Neuronal stem cell (in vitro differentiated cells): ENCODE measurements at regions not wholly inside any gene's neighbourhood (a gene's known extent, or its start where the extent isn't known, plus 50 kb on each side); places are given as distances from the start of the nearest gene placed in this dataset.

Experiments
- DNase-seq: peaks from one replicate; pipeline ENCODE4 v3.0.0-alpha.2; 2013; ENCODE audit warnings: low spot score
- H2AFZ ChIP-seq: one replicate; pipeline ENCODE4 v1.6.1; 2013; ENCODE audit warnings: mild to moderate bottlenecking, low read length, inconsistent platforms
- H2AK5ac ChIP-seq: 2 replicates; pipeline ENCODE4 v1.6.1; 2013; ENCODE audit warnings: low read depth, mild to moderate bottlenecking, inconsistent platforms, low read length, moderate library complexity, mixed read lengths
- H2BK120ac ChIP-seq: 2 replicates; pipeline ENCODE4 v1.6.1; 2013; ENCODE audit warnings: low read depth, mild to moderate bottlenecking, inconsistent platforms, low read length, moderate library complexity, mixed read lengths
- H2BK12ac ChIP-seq: one replicate; pipeline ENCODE4 v1.6.1; 2013; ENCODE audit warnings: low read length, inconsistent platforms
- H2BK15ac ChIP-seq: 2 replicates; pipeline ENCODE4 v1.6.1; 2013; ENCODE audit warnings: mild to moderate bottlenecking, low read length, inconsistent platforms, mixed read lengths
- H2BK5ac ChIP-seq: one replicate; pipeline ENCODE4 v1.6.1; 2013; ENCODE audit warnings: inconsistent platforms, mild to moderate bottlenecking, low read length, moderate library complexity
- H3K14ac ChIP-seq: one replicate; pipeline ENCODE4 v1.6.1; 2013; ENCODE audit warnings: low read length, inconsistent platforms
- H3K18ac ChIP-seq: 2 replicates; pipeline ENCODE4 v1.6.1; 2013; ENCODE audit warnings: low read length, inconsistent platforms
- H3K23ac ChIP-seq: 2 replicates; pipeline ENCODE4 v1.6.1; 2013; ENCODE audit warnings: low read depth, mild to moderate bottlenecking, mixed read lengths, low read length, inconsistent platforms; ENCODE audit not compliant: poor library complexity
- H3K27ac ChIP-seq: replicated peaks from 3 replicates; pipeline ENCODE4 v1.5.1; 2013; ENCODE audit warnings: low read length, inconsistent platforms
- H3K27me3 ChIP-seq, 3 experiments: 2 replicates each; pipeline ENCODE4 v1.6.1; 2013; ENCODE audit warnings: low read length in 3 of 3, mild to moderate bottlenecking in 2 of 3, inconsistent platforms in 1 of 3, low read depth in 1 of 3, mixed read lengths in 1 of 3, moderate library complexity in 1 of 3; ENCODE audit not compliant: control insufficient read depth in 3 of 3, insufficient read depth in 3 of 3
- H3K36me3 ChIP-seq, 2 donors: replicated peaks in 1 of 2; 2 replicates each; pipeline ENCODE4 v1.6.1; 2013; ENCODE audit warnings: low read length in 2 of 2; ENCODE audit not compliant: control insufficient read depth in 2 of 2, insufficient read depth in 2 of 2
- H3K4ac ChIP-seq: 2 replicates; pipeline ENCODE4 v1.6.1; 2013; ENCODE audit warnings: inconsistent platforms, mild to moderate bottlenecking, low read length, moderate library complexity
- H3K4me1 ChIP-seq, 2 donors: 1 replicate in 1 of 2; 2 replicates in 1 of 2; pipeline ENCODE4 v1.6.1; 2013; ENCODE audit warnings: low read length in 2 of 2, low read depth in 1 of 2; ENCODE audit not compliant: control insufficient read depth in 2 of 2, insufficient read depth in 1 of 2
- H3K4me2 ChIP-seq: one replicate; pipeline ENCODE4 v1.6.1; 2013; ENCODE audit warnings: mild to moderate bottlenecking, low read length, inconsistent platforms; ENCODE audit not compliant: insufficient read depth, poor library complexity, severe bottlenecking
- H3K4me3 ChIP-seq, 2 donors: 2 replicates each; pipeline ENCODE4 v1.5.1; 2013; ENCODE audit warnings: low read length in 2 of 2, mild to moderate bottlenecking in 2 of 2, inconsistent platforms in 1 of 2, moderate library complexity in 1 of 2
- H3K79me1 ChIP-seq: one replicate; pipeline ENCODE4 v1.6.1; 2013; ENCODE audit warnings: low read depth, mild to moderate bottlenecking, inconsistent platforms, low read length, moderate library complexity
- H3K9ac ChIP-seq: one replicate; pipeline ENCODE4 v1.6.1; 2013; ENCODE audit warnings: mild to moderate bottlenecking, low read depth, low read length, inconsistent platforms; ENCODE audit not compliant: poor library complexity
- H3K9me3 ChIP-seq, 2 donors: replicated peaks in 1 of 2; 2 replicates each; pipeline versions ENCODE3 to v1.6.1; 2013; ENCODE audit warnings: low read length in 2 of 2, mild to moderate bottlenecking in 2 of 2, inconsistent platforms in 1 of 2, low read depth in 1 of 2, mixed read lengths in 1 of 2, moderate library complexity in 1 of 2; ENCODE audit not compliant: control insufficient read depth in 2 of 2, insufficient read depth in 1 of 2
- H4K8ac ChIP-seq: one replicate; pipeline ENCODE4 v1.6.1; 2013; ENCODE audit warnings: low read depth, mild to moderate bottlenecking, inconsistent platforms, low read length, moderate library complexity
- H4K91ac ChIP-seq: one replicate; pipeline ENCODE4 v1.6.1; 2013; ENCODE audit warnings: low read length, low read depth, mild to moderate bottlenecking, inconsistent platforms; ENCODE audit not compliant: poor library complexity
- WGBS, 2 donors: extraction: QIAGEN DNeasy Blood & Tissue Kit; methylation state at CpG; one replicate each; pipeline ENCODE4 v1.1.7; 2013; ENCODE audit warnings: missing lambda C conversion rate in 2 of 2, mixed read lengths in 1 of 2; ENCODE audit not compliant: insufficient read length in 2 of 2, insufficient replicate concordance in 1 of 2; ENCODE audit errors: extremely low coverage in 2 of 2; 5-methylcytosine and 5-hydroxymethylcytosine counted together

DNA sequence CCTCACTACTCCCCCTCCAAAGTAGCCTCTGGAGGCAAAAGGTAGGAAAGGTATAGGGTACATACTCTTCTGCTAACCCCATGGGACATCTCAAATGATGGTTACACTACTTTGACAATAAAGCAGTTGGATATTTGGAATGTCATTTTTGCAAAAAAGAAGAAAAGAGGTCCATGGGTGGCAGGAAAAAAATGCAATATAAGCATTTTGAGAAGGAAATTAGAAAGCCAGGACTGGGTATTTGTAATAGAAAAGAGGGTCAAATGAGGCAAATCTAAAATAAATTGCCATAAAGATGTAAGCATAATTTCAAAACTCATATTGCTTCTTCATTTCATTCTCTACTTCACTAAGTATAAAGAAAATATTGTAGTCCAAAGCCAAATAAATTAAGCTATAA is 280.2 kb downstream of the NOL4 start:
- Histone ChIP-seq H4K91ac (no peak overlapping the region), H2AK5ac (no peak overlapping the region), H3K9me3 (no peaks in the 10 kb centered on the region), H3K4ac (no peak overlapping the region), H4K8ac (no peak overlapping the region), H3K27me3 (no peaks in the 10 kb centered on the region), H3K36me3 (no peaks in the 10 kb centered on the region), H2BK15ac (no peak overlapping the region), H3K14ac (no peak overlapping the region), H2AFZ (no peak overlapping the region), H3K27ac (no peak overlapping the region), H3K23ac (no peak overlapping the region), H3K18ac (no peak overlapping the region), H2BK12ac (no peak overlapping the region), H3K4me3 (no peak overlapping the region), H2BK5ac (no peak overlapping the region), H3K4me1 (no peaks in the 10 kb centered on the region), H3K79me1 (no peaks in the 10 kb centered on the region), H3K9ac (no peak overlapping the region), H3K4me2 (no peak overlapping the region), H2BK120ac (no peak overlapping the region)
- no peak for DNase-seq

DNA sequence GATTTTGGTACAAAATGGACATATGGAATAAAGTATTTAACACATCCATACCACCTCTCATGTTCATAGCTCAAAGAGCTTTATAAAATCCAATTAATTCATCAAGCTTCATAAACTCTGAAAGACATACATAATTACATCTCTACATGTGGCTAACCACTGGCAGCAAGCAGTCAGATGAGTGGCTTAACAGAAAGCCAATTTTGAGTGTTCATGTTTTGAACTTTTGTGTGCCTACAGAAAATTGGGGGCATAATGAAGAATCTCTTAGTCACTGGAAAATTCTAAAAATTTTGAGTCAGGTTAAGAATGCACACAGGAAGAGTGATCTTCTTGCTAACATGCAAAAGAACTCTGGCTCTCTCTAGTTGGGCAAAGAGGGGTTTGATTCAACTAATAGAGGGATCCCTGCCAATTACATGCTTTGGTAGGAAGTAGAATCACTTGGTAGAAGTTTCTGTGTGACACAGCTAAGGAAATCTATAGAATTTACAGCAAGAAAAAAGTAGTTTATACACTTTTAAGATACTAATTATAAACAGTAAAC is 287.4 kb downstream of the NOL4 start:
- Histone ChIP-seq H3K18ac (no peak overlapping the region), H4K91ac (no peak overlapping the region), H2BK120ac (no peak overlapping the region), H3K27me3 (no peaks in the 10 kb centered on the region), H2BK12ac (no peak overlapping the region), H2BK5ac (no peak overlapping the region), H3K4me1 (no peaks in the 10 kb centered on the region), H3K4me3 (no peak overlapping the region), H3K9me3 (no peaks in the 10 kb centered on the region), H3K9ac (no peak overlapping the region), H2AFZ (no peak overlapping the region), H3K36me3 (no peaks in the 10 kb centered on the region), H3K27ac (no peak overlapping the region), H2BK15ac (no peak overlapping the region), H3K4ac (no peak overlapping the region), H3K23ac (no peak overlapping the region), H4K8ac (no peak overlapping the region), H3K79me1 (no peaks in the 10 kb centered on the region), H2AK5ac (no peak overlapping the region), H3K14ac (no peak overlapping the region), H3K4me2 (no peak overlapping the region)
- no peak for DNase-seq

DNA sequence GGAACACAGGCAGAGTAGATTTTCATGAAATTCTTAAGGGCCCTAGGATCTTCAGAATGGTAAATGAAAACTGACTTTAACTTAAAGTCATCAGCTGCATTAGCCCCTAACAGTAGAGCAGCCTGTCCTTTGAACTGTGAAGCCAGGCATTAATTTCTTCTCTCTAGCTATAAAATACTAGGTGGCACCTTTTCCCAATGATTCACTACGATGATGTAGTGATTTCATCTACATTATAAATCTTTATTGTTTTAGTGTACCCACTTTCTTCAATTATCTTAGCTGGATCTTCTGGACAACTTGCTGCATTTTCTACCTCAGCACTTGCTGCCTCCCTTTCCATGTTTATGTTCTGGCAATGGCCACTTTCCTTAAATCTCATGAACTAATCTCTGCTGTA is 290.5 kb downstream of the NOL4 start:
- no CpG with 5 or more reads among the region's 1 CpG for WGBS, 2 donors
- no peak for DNase-seq
- H3K4me2 ChIP-seq: no peak overlapping the region
- H3K4me1 ChIP-seq: no peaks in the 10 kb centered on the region
- H2BK120ac ChIP-seq: no peak overlapping the region
- no peak overlapping the region for H4K91ac ChIP-seq
- H3K18ac ChIP-seq: no peak overlapping the region
- no peaks in the 10 kb centered on the region for H3K79me1 ChIP-seq
- no peak overlapping the region for H3K23ac ChIP-seq
- H3K27me3 ChIP-seq: no peaks in the 10 kb centered on the region
- H2BK5ac ChIP-seq: no peak overlapping the region
- H3K14ac ChIP-seq: no peak overlapping the region
- no peak overlapping the region for H3K4me3 ChIP-seq
- no peak overlapping the region for H3K27ac ChIP-seq
- no peak overlapping the region for H4K8ac ChIP-seq
- H3K4ac ChIP-seq: no peak overlapping the region
- no peak overlapping the region for H3K9ac ChIP-seq
- H3K36me3 ChIP-seq: no peaks in the 10 kb centered on the region
- H2BK12ac ChIP-seq: no peak overlapping the region
- H3K9me3 ChIP-seq: no peaks in the 10 kb centered on the region
- no peak overlapping the region for H2BK15ac ChIP-seq
- H2AK5ac ChIP-seq: no peak overlapping the region
- H2AFZ ChIP-seq: no peak overlapping the region

DNA sequence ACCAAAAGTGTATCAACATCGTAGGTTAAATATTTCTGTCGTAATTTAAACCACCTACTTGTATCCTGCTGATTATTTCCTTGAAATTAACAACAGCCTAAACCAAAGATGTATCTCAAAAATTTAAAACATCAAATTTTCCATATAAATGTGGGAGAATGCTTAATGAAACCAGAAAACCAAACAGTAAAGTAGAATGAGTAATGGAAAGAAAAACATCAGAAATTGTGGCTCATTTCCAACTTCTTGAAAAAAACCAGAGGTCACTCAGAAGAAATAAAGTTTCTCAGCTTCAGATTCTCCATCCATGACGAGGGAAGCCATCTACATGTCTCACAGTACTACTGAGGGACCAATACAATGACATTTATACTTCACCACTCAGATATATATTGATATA is 296.5 kb downstream of the NOL4 start:
- H2BK120ac ChIP-seq: no peak overlapping the region
- no peak overlapping the region for H4K91ac ChIP-seq
- H2AK5ac ChIP-seq: no peak overlapping the region
- no peak overlapping the region for H2BK12ac ChIP-seq
- no peak overlapping the region for H2BK5ac ChIP-seq
- no peak overlapping the region for H2AFZ ChIP-seq
- no peaks in the 10 kb centered on the region for H3K79me1 ChIP-seq
- H3K9me3 ChIP-seq: no peaks in the 10 kb centered on the region
- H3K9ac ChIP-seq: no peak overlapping the region
- DNase-seq: no peak
- no peak overlapping the region for H3K14ac ChIP-seq
- no peak overlapping the region for H3K4ac ChIP-seq
- H3K4me3 ChIP-seq: no peak overlapping the region
- H4K8ac ChIP-seq: no peak overlapping the region
- no peak overlapping the region for H3K27ac ChIP-seq
- no peak overlapping the region for H3K4me2 ChIP-seq
- no peak overlapping the region for H3K23ac ChIP-seq
- no CpG with 5 or more reads among the region's 3 CpGs for WGBS, 2 donors
- no peaks in the 10 kb centered on the region for H3K27me3 ChIP-seq
- peaks cover 3 to 7% of the 10 kb centered on the region in 2 donors for H3K4me1 ChIP-seq
- no peak overlapping the region for H3K18ac ChIP-seq
- no peak overlapping the region for H2BK15ac ChIP-seq
- H3K36me3 ChIP-seq: no peaks in the 10 kb centered on the region
